HG03565 (cell line): ENCODE measurements at regions not wholly inside any gene's neighbourhood (a gene's known extent, or its start where the extent isn't known, plus 50 kb on each side); places are given as distances from the start of the nearest gene placed in this dataset.

ENCODE experiments used
- ATAC-seq: cut with Tn5 transposase; IDR thresholded peaks from one replicate; pipeline ENCODE4 v1.9.1; 2021; ENCODE audit warnings: mild to moderate bottlenecking, moderate library complexity; ENCODE audit not compliant: unreplicated experiment

DNA sequence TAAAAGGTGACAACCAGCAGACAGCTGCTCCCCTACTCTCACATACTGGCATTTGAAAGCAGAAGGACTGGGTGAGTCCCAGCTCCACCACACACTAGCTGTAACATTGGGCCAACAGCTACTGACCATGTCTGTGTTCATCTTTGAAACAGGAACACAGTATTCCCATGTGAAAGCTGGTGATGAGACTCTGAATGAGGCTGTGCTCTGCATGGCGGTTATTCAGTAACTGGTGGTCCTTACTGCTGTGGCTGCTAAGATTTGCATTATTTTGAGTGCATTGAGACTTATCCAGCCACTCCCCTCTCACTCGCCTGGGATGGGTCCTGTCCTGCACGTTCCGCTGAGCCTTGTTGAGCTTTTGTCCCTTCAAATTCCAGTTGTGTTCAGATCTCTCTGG lies 342.9 kb downstream of the FOXL1 start:
- no peak for ATAC-seq

- ATAC-seq, result no peak
These were observed 344.0 kb downstream of the FOXL1 start for GRCh38 chr16:86922311-86922710.

- no peak for ATAC-seq
These were observed 345.3 kb downstream of the FOXL1 start for GRCh38 chr16:86923656-86924055.

DNA sequence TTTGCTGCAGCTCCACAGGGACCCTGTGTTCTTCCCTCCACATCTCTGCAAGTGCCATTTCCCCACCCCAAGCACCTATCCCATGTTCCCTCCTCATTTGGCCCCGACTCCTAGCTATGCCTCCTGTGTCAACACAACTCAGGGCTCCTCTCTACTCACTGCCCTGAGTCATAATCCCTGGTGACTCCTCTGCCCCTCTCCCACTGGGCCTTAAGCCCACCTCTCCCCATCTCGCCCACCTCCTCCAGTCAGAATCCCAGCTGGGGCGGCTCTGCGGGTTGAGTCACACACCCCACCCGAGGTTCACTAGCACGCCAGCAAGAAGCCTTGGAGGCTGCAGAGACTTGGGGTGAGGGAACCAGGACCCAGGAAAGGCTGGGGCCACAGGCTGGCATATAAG lies 346.2 kb downstream of the FOXL1 start:
- ATAC-seq, result no peak

DNA sequence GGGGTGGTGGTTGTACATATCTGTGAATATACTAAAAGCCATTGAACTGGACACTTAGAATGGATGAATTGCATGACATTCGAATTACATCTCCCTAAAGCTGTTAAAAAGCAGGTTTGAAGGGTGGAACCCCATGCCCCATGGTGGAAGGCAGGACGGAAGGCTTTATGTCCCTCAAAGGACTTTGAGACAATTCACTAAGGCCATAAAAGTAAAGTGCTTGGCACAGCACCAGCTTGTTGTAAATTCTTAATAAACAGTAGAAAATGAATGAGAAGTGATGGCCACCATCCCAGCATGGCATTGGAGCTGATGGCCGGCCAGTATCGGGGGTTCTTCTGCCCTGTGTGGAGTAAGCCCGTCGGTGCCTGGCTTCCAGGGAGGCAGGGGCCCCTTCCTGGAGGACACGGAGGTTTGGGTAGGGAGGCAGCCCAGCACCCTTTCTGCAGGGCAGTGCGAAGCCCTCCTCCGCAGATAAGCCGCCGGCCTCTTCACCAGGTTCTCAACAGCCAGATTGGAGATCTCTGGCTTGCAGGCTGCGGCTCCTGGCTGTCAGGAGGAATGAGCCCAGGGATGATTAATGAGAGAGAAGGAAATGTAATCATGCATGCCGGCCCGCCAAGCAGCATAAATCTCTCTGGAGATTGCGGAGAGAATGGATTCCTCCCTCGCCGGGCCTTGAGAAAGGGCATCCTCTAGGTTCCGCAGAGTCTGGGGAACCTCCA lies 346.9 kb downstream of the FOXL1 start:
- ATAC-seq, result no peak

DNA sequence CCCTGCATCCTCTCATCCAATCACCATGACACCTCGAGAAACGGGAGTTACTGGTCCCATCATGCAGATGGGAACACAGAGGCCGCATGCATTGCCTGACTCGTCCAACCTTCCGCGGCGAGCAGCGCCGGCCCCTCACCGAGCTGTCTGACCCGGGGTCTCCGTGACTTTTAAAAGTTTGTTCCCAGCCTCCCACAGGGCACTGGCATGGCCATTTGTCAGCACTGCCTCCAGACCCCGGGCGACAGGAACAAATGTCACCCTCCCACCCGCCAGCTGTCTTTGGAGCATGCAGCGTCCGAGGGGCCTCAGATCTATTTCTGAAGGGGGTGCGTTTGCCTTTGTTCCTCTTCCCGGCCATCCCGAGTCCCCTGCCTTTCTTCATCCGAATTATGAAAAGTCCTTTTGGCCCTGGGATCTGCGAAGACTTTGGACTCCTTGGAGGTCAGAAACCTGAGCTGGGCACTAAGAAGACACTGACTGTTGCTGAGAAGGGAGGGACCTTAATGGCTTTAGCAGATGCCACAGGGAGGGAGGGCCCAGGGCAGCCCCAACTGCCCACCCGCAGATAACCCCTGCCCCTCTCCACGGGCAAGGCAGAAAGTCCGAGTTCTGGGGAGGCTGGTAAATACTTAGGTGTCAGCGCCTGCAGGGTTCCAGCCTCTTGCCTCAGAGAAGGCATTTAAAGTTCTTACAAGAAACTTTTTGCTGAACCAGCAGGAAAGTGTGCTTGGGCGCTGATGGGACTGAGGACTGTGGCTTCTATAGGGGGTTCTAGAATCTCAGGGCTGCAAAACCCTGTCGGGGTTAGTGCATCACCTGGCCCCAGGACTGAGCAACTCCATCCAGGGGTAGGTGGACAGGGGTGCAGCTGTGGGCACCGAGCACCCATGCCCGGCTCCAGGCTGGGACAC lies 348.1 kb downstream of the FOXL1 start:
- ATAC-seq, result no peak

GRCh38 chr16:86927699-86928098 lies 349.4 kb downstream of the FOXL1 start:
- ATAC-seq, result no peak

DNA sequence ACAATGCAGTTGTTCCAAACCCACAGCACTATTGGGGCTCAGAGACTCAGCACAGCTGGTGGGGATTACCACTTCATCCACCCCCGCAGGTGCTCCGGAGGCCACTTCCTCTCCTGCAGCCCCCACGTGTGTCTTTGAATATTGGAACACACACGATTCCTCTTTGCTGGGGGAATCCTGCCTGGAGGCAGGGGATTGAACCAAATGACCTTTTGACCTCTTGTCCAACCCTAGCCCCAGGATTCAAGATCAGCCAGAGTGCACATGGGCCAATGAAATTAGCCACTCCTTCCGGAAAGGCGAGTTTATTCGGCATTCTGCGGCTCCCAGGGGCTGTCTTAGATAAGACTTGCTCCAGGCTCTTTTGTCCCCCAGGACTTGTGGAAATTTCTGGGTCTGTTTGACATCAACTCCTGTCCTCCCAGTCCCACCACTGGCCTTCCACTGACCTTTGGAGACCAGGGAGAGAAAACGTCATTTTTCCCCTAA lies 350.2 kb downstream of the FOXL1 start:
- ATAC-seq, result no peak

DNA sequence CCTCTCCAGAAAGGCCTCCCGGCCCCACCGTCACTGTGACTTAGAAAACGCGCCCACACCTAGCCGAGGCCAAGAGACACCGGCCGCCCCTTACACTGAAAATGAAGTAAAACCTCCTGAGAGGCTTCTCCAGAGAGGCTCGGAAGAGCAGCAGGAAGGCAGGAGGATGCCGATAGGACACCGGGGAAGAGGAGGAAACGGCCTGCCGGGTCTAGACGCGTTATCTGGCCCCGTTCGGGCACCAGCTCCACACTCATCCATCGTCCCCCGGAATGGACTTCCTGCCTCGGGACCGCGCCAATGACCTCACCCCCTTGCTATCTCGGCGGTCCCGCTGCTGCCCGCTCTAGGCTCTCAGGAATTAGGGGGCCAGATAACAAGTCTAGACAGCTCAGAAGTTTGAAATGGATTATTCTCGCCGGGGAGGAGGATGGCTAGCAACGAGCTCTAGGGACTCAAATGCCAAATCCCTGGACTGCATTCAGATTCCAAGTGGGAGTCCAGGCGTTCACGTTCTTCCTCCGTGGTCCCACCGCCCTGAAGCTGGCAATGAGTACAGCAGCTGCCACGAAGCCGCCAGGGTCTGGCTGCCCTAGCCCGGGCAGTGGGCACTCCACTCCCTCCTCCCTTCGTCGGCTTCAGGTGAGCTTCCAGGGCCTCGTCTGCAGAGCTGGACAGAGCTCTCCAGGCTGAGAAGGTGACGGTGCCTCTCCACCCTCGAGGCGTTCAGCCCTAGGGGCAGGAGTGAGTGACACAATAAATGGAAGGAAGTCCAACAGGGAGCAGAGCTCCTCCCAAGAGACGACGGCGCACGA lies 350.9 kb downstream of the FOXL1 start:
- ATAC-seq, result no peak

DNA sequence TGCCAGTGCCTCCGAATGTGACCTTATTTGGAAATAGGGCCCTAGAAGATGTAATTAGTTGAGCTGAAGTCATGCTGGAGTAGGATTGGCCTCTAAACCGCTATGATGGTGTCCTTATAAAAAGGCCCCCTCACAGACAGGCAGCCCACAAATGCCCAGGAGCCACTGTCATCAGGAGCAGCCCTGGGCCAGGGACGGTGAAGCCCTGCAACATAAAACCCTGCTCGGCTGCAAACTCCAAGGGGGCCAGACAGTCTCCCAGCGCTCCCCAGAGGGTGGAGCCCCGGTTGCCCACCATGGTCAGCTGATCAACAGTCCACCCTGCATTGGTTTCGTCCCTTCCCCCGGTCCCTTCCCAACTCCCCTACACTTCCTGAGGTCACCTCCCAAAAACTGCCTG lies 351.7 kb downstream of the FOXL1 start:
- ATAC-seq, result no peak

DNA sequence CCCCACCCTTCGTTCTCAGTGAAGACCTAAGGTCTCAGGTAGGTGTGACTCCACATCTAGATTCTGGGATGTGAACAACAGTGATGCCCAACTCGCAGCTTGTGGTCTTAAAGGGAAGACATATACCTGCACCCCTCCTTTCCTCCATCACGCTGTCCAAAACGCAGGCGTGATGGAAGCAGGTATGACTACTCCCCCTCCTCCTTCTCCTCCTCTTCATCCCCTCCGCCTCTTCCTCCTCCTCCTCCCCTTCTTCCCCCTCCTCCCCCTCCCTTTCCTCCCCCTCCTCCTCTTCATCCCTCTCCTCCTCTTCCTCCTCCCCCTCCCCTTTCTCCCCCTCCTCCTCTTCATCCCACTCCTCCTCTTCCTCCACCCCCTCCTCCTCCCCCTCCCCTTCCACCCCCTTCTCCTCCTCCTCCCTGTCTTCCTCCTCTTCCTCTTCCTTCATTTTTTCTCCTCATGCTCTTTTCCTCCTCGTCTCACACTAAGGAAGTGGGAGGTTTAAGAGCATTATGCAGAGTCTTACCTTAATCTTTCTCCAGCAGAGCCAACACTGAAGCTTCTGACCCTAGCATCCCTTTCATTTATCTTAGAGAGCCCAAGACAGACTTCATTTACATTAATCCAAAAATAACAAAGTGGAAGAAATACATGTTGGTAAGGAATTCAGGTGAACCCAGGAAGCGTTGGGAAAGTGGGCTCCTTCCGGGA lies 352.5 kb downstream of the FOXL1 start:
- ATAC-seq, result no peak

DNA sequence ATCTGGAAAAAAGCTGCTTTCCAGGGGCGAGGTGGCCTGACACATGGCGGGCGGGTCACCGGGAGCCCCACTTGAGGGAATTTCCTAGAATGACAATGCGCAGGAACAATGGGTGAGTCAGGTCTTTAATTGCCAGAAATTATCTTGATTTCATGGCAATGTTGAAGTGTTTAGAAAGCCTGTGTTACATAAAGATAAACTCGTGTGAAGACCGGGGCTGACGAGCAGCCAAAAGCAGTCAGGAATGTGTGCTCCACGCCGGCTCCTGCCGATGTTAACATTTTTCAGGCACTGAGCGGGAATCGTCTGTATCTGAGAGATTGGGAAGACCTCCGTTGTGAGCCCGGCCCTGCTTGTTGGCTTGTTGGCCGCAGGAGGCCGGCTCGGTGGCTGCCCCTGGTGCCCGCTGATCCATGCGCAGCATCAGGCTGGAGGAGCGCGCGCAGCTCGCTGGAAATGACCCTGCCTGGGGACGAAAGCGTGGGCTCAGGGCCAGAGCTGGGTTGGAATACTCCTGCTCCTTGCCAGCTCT lies 353.1 kb downstream of the FOXL1 start:
- ATAC-seq, result no peak

DNA sequence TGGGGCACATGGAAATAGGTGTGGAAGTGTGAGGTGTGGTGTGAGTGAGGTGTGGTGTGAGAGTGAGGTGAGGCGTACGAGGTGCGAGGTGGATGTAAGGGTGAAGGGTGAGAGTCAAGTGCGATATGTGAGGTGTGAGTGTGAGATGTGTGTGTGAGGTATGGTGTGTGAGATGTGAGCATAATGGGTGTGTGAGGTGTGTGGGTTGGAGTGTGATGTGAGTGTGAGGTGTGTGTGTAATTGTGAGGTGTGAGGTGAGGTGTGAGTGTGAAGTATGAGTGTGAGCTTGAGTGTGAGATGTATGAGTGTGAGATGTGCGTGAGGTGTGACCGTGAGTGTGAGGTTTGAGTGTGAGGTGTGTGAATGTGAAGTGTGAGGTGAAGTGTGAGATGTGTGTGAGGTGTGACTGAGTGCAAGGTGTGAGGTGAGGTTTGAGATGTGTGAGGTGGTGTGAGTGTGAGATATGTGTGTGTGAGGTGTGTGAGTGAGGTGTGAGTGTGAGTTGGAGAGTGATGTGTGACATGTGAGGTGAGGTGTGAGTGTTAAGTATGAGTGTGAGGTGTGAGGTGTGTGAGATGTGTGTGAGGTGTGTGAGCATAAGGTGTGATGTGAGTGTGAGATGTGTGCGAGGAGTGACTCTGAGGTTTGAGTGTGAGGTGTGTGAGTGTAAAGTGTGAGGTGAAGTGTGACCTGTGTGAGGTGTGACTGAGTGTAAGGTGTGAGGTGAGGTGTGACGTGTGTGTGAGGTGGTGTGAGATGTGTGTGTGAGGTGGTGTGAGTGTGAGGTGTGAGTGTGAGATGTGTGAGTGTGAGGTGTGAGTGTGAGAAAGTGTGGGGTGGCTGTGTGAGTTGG lies 354.0 kb downstream of the FOXL1 start:
- no peak for ATAC-seq

DNA sequence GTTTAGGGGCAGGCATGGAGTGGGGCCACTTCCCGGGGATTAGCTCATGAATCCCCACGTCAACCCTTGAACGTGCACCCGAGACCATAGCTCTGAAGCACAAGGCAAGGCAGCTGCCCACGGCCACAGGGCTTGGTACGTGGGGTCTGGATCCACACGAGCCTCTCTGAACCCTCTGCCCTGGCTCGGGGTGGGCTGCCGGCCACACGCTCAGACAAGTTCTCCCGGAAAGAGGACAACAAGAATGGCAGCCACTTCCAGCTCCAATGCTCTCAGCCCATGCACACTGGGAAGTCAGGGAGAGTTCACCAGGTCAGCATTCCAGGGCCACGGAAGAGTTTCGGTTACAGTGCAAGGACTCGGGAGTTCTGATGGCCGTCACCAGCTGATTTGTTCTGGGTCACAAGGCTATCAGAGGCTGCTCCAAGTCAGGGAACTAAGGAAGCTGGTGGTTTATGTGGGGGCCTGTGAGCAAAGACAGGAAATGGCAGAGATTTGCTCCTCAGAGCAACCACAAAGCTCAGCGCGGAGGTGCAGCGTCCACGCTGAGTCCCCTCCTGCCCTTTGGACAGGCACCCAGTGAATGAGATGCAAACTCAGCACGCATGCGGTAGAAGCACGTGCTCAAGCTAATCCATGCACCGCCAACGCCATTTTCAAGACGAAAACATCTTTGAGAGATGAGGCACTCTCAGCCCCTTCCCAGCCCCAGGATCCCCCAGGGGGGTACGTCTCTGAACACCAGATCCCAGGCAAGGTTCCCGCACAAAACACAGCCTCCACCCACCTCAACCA lies 356.4 kb downstream of the FOXL1 start:
- no peak for ATAC-seq

- no peak for ATAC-seq
These were observed 361.3 kb downstream of the FOXL1 start for GRCh38 chr16:86939609-86940008.

GRCh38 chr16:86941731-86942130 lies 363.4 kb downstream of the FOXL1 start:
- no peak for ATAC-seq

DNA sequence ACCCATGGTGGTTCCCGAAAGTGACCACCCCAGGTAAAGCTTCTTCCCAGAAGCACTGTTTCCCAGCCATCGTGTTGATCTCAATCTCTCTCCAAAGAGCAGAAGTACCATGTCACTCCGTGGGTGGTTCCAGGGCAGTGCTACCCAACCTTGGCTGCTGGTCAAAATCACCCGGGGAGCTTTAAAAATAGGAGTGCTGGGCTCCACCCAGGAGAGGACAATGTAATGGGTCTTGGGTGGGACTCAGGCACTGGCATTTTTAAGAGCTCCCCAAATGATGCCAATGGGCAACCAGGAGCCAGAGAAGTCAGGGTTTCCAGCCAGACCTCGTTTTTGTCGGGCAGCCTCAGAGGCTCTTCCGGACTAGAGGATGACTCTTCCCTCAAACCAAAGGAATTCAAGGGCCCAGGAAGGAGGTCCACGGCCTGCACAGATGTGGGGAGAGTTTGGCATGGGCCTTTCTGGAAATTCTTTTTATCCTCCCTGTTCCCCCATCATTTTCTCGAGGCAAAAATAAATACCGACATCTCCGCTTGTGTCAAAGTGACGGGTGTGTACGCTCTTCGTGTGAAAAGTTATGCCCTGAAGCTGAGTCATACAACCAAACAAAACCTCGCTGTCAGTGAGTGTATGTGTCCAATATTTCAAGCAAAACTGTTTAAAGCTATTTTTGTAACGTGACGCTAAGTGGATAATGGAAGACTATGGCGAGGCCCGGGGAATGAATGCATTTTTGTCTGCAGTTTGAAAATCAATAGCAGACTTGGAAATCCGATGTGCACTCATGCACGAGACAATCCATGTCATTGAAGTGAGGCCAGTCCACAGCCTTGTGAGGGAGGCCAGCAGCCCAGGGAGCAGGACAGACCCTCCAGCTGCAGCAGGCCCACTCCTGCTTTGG lies 364.1 kb downstream of the FOXL1 start:
- no peak for ATAC-seq
